Left ventricle myocardium inferior (tissue), 1 donor: ENCODE measurements at regions not wholly inside any gene's neighbourhood (a gene's known extent, or its start where the extent isn't known, plus 50 kb on each side); places are given as distances from the start of the nearest gene placed in this dataset.
A peak's percentile ranks its signal among the peaks of the same experiment; 100 is the strongest.

Source experiments
- DNase-seq: peaks from one replicate; pipeline ENCODE4 v3.0.0-alpha.2; 2020
- H3K27ac ChIP-seq: fragments of 200-600 bp; replicated peaks from 2 replicates; pipeline ENCODE4 v1.8.0; 2021
- H3K27me3 ChIP-seq: fragments of 200-600 bp; 2 replicates; pipeline ENCODE4 v1.8.0; 2021; ENCODE audit warnings: low read depth
- H3K36me3 ChIP-seq: fragments of 200-600 bp; 2 replicates; pipeline ENCODE4 v1.8.0; 2021
- H3K4me1 ChIP-seq: fragments of 200-600 bp; 2 replicates; pipeline ENCODE4 v1.8.0; 2021
- H3K4me3 ChIP-seq: fragments of 200-600 bp; 2 replicates; pipeline ENCODE4 v1.8.0; 2021; ENCODE audit warnings: mild to moderate bottlenecking, moderate library complexity
- H3K9me3 ChIP-seq: fragments of 200-600 bp; replicated peaks from 2 replicates; pipeline ENCODE4 v1.8.0; 2021
- CTCF ChIP-seq: fragments of 200-600 bp; IDR thresholded peaks from 2 replicates; pipeline ENCODE4 v1.8.0; 2021; ENCODE audit warnings: antibody characterized with exemption, mild to moderate bottlenecking, borderline replicate concordance
- intact Hi-C: fragments of 100-400 bp; cut with micrococcal nuclease; formaldehyde crosslinking; loops from one replicate; pipeline ENCODE4 v1.11.0; 2022
- donor health status: DM: no; HTN: yes; CAD: no; lungs with severe emphysema.

- TF ChIP-seq CTCF = no peak
- Histone ChIP-seq H3K4me1 (no peaks in the 10 kb centered on the region), H3K27ac (peak overlapping the region; percentile 61), H3K27me3 (no peaks in the 10 kb centered on the region), H3K36me3 (no peaks in the 10 kb centered on the region), H3K9me3 (no peaks in the 10 kb centered on the region), H3K4me3 (peak overlapping the region; percentile 34)
- no peak for DNase-seq
- intact Hi-C loops = loop anchor here (10.0 kb wide), 1 partner anchor 368 kb away; no protein-coding TSS in a partner anchor
These were observed 123.9 kb upstream of the TECRL start for GRCh38 chr4:64533159-64533558.

GRCh38 chr4:64520421-64520820 lies 111.2 kb upstream of the TECRL start:
- intact Hi-C loops = no loop called here
- no peak overlapping the region for H3K27ac ChIP-seq
- no peak for DNase-seq
- H3K4me1 ChIP-seq = no peaks in the 10 kb centered on the region
- H3K36me3 ChIP-seq = no peaks in the 10 kb centered on the region
- no peaks in the 10 kb centered on the region for H3K27me3 ChIP-seq
- H3K9me3 ChIP-seq = peaks cover 13% of the 10 kb centered on the region
- TF ChIP-seq CTCF = no peak
- no peak overlapping the region for H3K4me3 ChIP-seq

GRCh38 chr4:64518600-64518999 lies 109.3 kb upstream of the TECRL start:
- Histone ChIP-seq H3K36me3 (no peaks in the 10 kb centered on the region), H3K9me3 (peaks cover 4% of the 10 kb centered on the region), H3K4me1 (no peaks in the 10 kb centered on the region), H3K27ac (no peak overlapping the region), H3K27me3 (no peaks in the 10 kb centered on the region), H3K4me3 (no peak overlapping the region)
- TF ChIP-seq CTCF = no peak
- DNase-seq = no peak
- intact Hi-C loops = no loop called here

GRCh38 chr4:64516176-64516575 lies 106.9 kb upstream of the TECRL start:
- intact Hi-C loops = no loop called here
- no peak overlapping the region for H3K4me3 ChIP-seq
- H3K9me3 ChIP-seq = peaks cover 2% of the 10 kb centered on the region
- H3K27me3 ChIP-seq = no peaks in the 10 kb centered on the region
- no peak overlapping the region for H3K27ac ChIP-seq
- H3K4me1 ChIP-seq = no peaks in the 10 kb centered on the region
- DNase-seq = no peak
- H3K36me3 ChIP-seq = no peaks in the 10 kb centered on the region
- no peak for TF ChIP-seq CTCF

GRCh38 chr4:64508089-64508488 lies 98.8 kb upstream of the TECRL start:
- no peaks in the 10 kb centered on the region for H3K4me1 ChIP-seq
- H3K36me3 ChIP-seq = no peaks in the 10 kb centered on the region
- H3K27me3 ChIP-seq = no peaks in the 10 kb centered on the region
- no peak for DNase-seq
- peaks cover 12% of the 10 kb centered on the region for H3K9me3 ChIP-seq
- H3K4me3 ChIP-seq = no peak overlapping the region
- TF ChIP-seq CTCF = no peak
- intact Hi-C loops = no loop called here
- H3K27ac ChIP-seq = no peak overlapping the region
